Natural killer cell (primary cell): ENCODE measurements at regions not wholly inside any gene's neighbourhood (a gene's known extent, or its start where the extent isn't known, plus 50 kb on each side); places are given as distances from the start of the nearest gene placed in this dataset.
"Not testable (repeated sequence)": the region's sequence is repeated elsewhere in the genome, so short reads cannot be mapped to it uniquely, and the experiment has no call there.

Experiments used
- ATAC-seq, 3 donors: fragments of 150-1000 bp in 2 of 3; fragments of 200-7000 bp in 1 of 3; cut with Tn5 transposase; 1 replicate in 1 of 3; 2 replicates in 2 of 3; pipeline ENCODE4 v1.10.0; 2021; ENCODE audit warnings: mild to moderate bottlenecking in 2 of 3, moderate library complexity in 2 of 3
- DNase-seq, 2 donors: peaks; one replicate each; pipeline versions ENCODE4 v3.0.0 to v3.0.0-alpha.2; 2013 to 2021; ENCODE audit warnings: mixed read lengths in 1 of 2
- H3K27ac ChIP-seq: one replicate; pipeline ENCODE4 v1.5.1; 2013; ENCODE audit warnings: mild to moderate bottlenecking, low read length
- H3K27me3 ChIP-seq: one replicate; pipeline ENCODE4 v1.6.1; 2013; ENCODE audit warnings: low read length; ENCODE audit not compliant: control insufficient read depth, insufficient read depth
- H3K36me3 ChIP-seq: one replicate; pipeline ENCODE4 v1.6.1; 2013; ENCODE audit warnings: low read length; ENCODE audit not compliant: control insufficient read depth, insufficient read depth
- H3K4me1 ChIP-seq: one replicate; pipeline ENCODE4 v1.6.1; 2013; ENCODE audit warnings: low read length; ENCODE audit not compliant: control insufficient read depth, insufficient read depth
- H3K4me3 ChIP-seq: one replicate; pipeline ENCODE4 v1.5.1; 2013; ENCODE audit warnings: low read length
- H3K9me3 ChIP-seq: one replicate; pipeline ENCODE4 v1.6.1; 2013; ENCODE audit warnings: low read length; ENCODE audit not compliant: control insufficient read depth, insufficient read depth
- H3K27ac Mint-ChIP-seq, 2 donors: one replicate each; pipeline ENCODE4 v1.8.0; 2022; ENCODE audit warnings: mild to moderate bottlenecking in 2 of 2, mixed read lengths in 2 of 2, moderate library complexity in 1 of 2
- H3K27me3 Mint-ChIP-seq, 2 donors: one replicate each; pipeline ENCODE4 v1.8.0; 2022; ENCODE audit warnings: low read depth in 2 of 2, mixed read lengths in 2 of 2
- H3K36me3 Mint-ChIP-seq: one replicate; pipeline ENCODE4 v1.8.0; 2022; ENCODE audit warnings: mixed read lengths
- H3K4me1 Mint-ChIP-seq, 2 donors: one replicate each; pipeline ENCODE4 v1.8.0; 2022; ENCODE audit warnings: mixed read lengths in 2 of 2
- H3K4me3 Mint-ChIP-seq: one replicate; pipeline ENCODE4 v1.8.0; 2022; ENCODE audit warnings: mild to moderate bottlenecking, moderate library complexity, mixed read lengths
- H3K9me3 Mint-ChIP-seq, 2 donors: one replicate each; pipeline ENCODE4 v1.8.0; 2022; ENCODE audit warnings: mixed read lengths in 2 of 2
- CTCF ChIP-seq: fragments of 200-600 bp; IDR thresholded peaks from one replicate; pipeline ENCODE4 v1.8.0; 2022; ENCODE audit warnings: antibody characterized with exemption
- WGBS: methylation state at CpG from one replicate; pipeline ENCODE4 v1.1.7; 2013; ENCODE audit warnings: missing lambda C conversion rate; ENCODE audit not compliant: insufficient coverage; 5-methylcytosine and 5-hydroxymethylcytosine counted together
- intact Hi-C: fragments of 100-400 bp; cut with micrococcal nuclease; formaldehyde crosslinking; loops from one replicate; pipeline ENCODE4 v1.14.2; 2022

GRCh38 chr22:34622602-34623001 lies 443.4 kb upstream of the ISX start:
- no peak overlapping the region for H3K27ac ChIP-seq
- H3K4me1 ChIP-seq, result no peaks in the 10 kb centered on the region
- no peaks in the 10 kb centered on the region for H3K9me3 ChIP-seq
- no peak for TF ChIP-seq CTCF
- Mint-ChIP-seq H3K4me3 (no peak overlapping the region), H3K27ac (no peak overlapping the region), H3K4me1 (no peaks in the 10 kb centered on the region), H3K27me3 (no peaks in the 10 kb centered on the region), H3K36me3 (no peaks in the 10 kb centered on the region), H3K9me3 (no peaks in the 10 kb centered on the region)
- no peaks in the 10 kb centered on the region for H3K27me3 ChIP-seq
- 89% methylated on average over 4 of the region's 4 CpGs for WGBS
- H3K36me3 ChIP-seq, result no peaks in the 10 kb centered on the region
- H3K4me3 ChIP-seq, result no peak overlapping the region
- intact Hi-C loops, result no loop called here
- ATAC-seq, result no peak
- DNase-seq, result no peak

GRCh38 chr22:34623580-34623979 lies 442.4 kb upstream of the ISX start:
- Histone ChIP-seq H3K9me3 (no peaks in the 10 kb centered on the region), H3K27me3 (no peaks in the 10 kb centered on the region), H3K4me3 (no peak overlapping the region), H3K27ac (no peak overlapping the region), H3K36me3 (no peaks in the 10 kb centered on the region), H3K4me1 (no peaks in the 10 kb centered on the region)
- peaks cover 0 to 3% of the 10 kb centered on the region in 2 donors for H3K9me3 Mint-ChIP-seq
- H3K4me3 Mint-ChIP-seq, result no peak overlapping the region
- intact Hi-C loops, result no loop called here
- ATAC-seq (no peak), DNase-seq (no peak)
- no peak for TF ChIP-seq CTCF
- H3K36me3 Mint-ChIP-seq, result no peaks in the 10 kb centered on the region
- H3K27ac Mint-ChIP-seq, result no peak overlapping the region
- no peaks in the 10 kb centered on the region for H3K4me1 Mint-ChIP-seq
- WGBS, result 89% methylated on average over 4 of the region's 4 CpGs
- no peaks in the 10 kb centered on the region for H3K27me3 Mint-ChIP-seq

GRCh38 chr22:34625892-34626291 lies 440.1 kb upstream of the ISX start:
- H3K27me3 Mint-ChIP-seq, H3K4me3 ChIP-seq, H3K9me3 ChIP-seq, H3K27ac ChIP-seq, H3K27ac Mint-ChIP-seq, H3K4me1 ChIP-seq, H3K9me3 Mint-ChIP-seq, H3K4me3 Mint-ChIP-seq, DNase-seq, H3K36me3 Mint-ChIP-seq, H3K4me1 Mint-ChIP-seq, intact Hi-C loops, ATAC-seq, H3K36me3 ChIP-seq, H3K27me3 ChIP-seq: not testable (repeated sequence)
- 60% methylated on average over 2 of the region's 30 CpGs for WGBS

GRCh38 chr22:34638128-34638527 lies 427.8 kb upstream of the ISX start:
- Mint-ChIP-seq H3K36me3 (no peaks in the 10 kb centered on the region), H3K9me3 (no peaks in the 10 kb centered on the region), H3K4me1 (no peaks in the 10 kb centered on the region), H3K27me3 (no peaks in the 10 kb centered on the region), H3K27ac (no peak overlapping the region), H3K4me3 (no peak overlapping the region)
- no peak for TF ChIP-seq CTCF
- no peaks in the 10 kb centered on the region for H3K9me3 ChIP-seq
- no peak overlapping the region for H3K4me3 ChIP-seq
- H3K36me3 ChIP-seq, result no peaks in the 10 kb centered on the region
- ATAC-seq (no peak), DNase-seq (no peak)
- no peaks in the 10 kb centered on the region for H3K4me1 ChIP-seq
- H3K27me3 ChIP-seq, result peaks cover 2% of the 10 kb centered on the region
- no peak overlapping the region for H3K27ac ChIP-seq
- intact Hi-C loops, result no loop called here
- WGBS, result 36% methylated on average over 2 of the region's 2 CpGs
